ENCODE measurements at regions not wholly inside any gene's neighbourhood (a gene's known extent, or its start where the extent isn't known, plus 50 kb on each side); places are given as distances from the start of the nearest gene placed in this dataset.
"Not testable (repeated sequence)": the region's sequence is repeated elsewhere in the genome, so short reads cannot be mapped to it uniquely, and the experiment has no call there.

DNA sequence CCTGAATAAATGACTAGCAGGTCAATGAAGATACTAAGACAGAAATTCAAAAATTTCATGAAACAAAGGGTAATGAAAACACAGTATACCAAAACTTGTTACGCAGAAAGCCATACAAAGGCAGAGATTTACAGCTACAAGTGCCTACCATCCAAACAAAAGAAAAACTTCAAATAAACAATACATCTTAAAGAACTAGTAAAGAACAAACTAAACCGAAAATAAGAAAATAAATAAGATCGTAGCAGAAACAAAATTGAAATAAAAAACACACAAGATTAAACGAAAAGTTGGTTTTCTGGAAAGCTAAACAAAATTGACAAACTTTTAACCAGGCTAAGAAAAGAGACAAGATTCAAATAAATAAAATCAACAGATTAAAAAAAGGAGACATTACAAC, 51.5 kb downstream of the VPREB1 start:
- DNase-seq: not testable (repeated sequence)

DNA sequence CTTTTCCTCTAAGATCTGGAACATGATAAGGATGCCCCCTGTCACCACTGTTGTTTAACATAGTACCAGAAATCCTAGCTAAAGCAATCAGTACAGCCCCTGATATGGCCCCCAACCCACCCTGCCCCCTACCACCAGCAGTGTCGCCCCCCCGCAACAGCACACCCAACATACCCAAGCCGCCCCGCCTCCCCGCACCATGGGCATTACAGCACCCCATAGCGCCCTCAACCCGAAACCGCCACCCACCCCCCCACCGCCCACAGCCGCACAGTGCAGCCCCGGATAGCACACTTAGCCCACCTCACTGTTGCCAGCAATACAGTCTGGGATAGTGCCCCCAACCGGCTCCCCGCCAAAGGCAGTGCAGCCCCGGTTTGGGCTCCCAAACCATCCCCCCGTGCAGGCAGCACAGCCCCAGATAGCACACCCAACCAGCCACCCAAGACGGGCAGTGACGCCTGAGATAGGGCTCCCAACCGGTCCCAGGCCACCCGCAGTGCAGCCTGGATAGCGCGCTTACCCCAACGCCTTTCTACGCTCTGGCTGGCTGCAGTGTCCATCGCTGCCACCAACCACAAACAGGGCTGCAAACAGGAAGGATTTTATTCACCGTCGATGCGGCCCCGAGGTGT, 52.7 kb downstream of the VPREB1 start:
- DNase-seq: peak in 1 of 58 donors; percentile 11

DNA sequence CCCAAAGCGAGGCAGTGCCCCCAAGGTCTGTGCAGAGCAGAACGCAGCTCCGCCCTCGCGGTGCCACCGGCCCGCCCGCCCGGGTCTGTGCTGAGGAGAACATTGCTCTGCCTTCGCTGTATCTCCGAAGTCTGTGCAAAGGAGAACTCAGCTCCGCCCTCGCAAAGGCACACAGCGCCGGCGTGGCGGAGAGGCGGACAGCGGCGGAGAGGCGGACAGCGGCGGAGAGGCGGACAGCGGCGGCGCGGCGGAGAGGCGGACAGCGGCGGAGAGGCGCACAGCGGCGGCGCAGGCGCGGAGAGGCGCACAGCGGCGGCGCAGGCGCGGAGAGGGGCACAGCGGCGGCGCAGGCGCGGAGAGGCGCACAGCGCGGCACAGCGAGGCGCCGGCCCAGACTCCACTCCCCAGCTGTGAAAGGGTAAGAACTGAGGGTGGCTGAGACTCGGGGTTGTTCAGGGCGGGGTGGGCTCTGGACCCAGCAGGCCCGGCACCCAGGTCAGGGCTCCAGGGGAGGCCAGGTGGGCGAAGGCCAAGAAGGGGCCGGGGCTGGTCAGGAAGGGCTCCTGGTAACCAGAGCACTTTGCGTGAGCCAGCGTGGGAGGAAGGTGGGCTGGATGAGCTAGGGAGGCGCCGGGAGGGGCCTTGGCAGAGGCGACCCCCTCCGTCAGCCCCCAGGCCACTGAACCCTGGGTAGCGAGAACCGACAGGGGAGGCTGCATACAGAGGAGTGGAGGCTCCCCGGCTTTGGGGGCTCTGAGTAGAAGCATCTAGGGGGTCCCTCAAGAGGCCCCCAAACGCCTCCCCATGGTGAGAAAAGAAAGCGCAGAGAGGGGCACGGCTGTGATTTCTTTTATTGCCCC, 53.4 kb downstream of the VPREB1 start:
- DNase-seq: peak in 45 of 58 donors; percentile 11 to 76 (median 48)

DNA sequence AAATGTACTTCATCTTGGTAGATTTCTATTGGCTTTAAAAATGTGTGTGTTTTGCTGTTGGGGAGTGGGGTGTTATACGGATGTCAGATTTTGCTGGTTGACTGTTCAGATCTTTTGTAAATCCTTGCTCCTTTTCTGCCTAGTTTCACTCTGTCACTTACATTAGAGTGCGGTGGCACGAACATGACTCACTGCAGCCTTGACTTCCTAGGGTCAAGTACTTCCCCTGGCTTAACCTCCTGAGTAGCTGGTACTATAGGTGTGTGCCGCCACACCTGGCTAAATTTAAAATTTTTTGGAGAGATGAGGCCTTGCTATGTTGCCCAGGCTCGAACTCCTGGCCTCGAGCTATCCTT, 54.0 kb downstream of the VPREB1 start:
- DNase-seq: not testable (repeated sequence)

DNA sequence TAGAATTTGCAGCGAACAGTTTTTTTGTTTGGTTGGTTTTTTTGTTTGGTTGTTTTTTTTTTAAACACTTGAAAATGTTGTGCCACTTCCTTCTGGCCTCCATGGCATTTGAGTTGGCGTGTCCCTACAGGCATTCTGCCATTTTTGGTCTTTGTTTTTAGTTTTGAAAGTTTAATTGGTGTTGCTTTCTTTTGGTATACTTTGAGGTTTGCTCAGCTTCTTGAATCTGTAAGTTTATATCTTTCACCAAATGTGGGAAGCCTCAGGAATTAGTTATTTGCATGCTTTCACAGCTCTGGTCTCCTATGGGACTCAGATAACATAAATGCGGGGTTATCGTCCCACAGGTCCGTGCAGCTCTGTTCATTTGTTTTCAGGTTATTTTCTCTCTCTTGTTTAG, 55.9 kb downstream of the VPREB1 start:
- DNase-seq: not testable (repeated sequence)

DNA sequence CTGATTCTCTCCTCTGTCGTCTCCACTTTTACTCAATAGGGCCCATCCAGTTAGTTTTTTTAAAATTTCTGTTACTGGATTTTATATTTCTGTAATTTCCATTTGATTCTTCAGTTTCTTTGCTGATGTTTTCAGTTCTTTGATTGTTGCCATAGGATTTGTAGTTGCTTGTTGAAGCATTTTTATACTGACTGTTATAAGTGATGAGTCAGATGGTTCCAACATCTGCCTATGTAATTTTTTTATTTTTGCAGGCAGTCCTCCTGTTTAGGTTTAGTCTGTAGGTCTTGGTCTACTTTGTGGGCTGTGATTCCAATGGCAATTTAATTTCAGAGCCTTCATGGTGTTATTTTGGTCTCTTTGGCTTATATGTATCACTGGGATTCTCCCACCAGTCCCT, 56.4 kb downstream of the VPREB1 start:
- DNase-seq: not testable (repeated sequence)

DNA sequence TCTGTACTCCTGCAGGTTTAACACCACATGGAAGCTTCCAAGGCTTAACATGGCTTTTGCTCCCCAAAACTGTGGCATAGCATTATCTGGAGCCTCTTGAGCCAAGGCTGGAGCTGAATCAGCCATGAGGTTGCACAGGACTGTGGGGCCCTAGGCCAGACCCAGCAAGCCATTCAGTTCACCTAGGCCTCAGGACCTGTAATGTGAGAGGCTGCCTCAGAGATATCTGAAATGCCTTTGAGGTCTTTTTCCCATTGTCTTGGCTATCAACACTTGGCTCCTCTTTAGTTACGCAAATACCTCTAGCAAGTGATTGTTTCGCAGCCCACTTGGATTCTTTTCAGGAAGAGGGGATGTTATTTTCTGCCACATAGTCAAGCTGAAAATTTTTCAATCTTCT, 72.0 kb downstream of the VPREB1 start:
- DNase-seq: no peak

DNA sequence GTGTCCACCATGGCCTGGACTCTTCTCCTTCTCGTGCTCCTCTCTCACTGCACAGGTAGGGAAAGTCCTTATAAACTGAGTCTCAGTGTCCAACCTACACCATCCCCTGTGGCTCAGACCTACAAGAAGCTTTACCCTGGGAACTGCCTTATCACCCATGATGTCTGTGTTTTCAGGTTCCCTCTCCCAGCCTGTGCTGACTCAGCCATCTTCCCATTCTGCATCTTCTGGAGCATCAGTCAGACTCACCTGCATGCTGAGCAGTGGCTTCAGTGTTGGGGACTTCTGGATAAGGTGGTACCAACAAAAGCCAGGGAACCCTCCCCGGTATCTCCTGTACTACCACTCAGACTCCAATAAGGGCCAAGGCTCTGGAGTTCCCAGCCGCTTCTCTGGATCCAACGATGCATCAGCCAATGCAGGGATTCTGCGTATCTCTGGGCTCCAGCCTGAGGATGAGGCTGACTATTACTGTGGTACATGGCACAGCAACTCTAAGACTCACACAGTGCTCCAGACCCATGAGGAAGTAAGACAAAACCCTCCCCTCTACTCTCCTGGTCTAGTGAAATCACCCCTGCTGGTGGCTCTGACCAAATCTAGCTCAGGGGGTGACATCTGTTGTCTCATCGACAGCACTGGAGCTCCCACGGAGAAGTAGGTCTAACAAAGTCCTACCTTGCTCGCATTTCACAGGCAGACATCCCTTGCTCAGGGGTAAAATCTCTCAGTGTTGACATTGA, 74.3 kb downstream of the VPREB1 start:
- DNase-seq: no peak

DNA sequence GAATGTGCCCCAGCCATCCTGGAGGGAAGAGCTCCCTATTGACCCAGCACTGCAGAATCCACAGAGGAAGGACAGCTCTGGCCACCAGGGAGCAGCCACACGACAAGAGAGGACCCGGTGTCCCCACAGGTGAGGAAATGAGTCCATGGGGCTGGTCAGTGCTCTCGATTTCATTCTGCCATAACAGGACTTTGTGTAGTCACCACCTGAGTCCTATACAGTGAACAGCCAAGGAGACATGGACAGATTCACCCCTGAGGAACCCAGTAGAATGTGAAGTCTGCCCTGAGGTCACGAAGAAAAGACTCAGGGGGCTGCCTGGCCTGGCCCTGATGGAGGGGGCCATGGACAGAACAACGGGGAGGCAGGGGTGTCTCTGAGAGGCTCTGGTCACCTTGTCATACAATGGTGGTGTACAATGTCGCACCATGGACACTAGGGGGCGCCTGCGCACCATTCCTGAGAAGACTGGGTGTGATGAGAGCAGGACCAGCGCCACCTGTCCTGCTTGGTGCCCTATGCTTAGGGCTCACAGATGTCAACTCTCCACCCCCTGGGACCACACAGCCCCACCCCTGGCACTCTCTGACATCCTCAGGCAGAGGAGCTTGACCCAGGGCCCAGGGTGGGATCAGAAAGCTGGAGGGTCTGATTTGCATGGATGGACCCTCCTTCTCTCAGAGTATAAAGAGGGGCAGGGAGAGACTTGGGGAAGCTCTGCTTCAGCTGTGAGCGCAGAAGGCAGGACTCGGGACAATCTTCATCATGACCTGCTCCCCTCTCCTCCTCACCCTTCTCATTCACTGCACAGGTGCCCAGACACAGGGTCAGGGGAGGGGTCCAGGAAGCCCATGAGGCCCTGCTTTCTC, 77.4 kb downstream of the VPREB1 start:
- peak in 45 of 58 donors; percentile 4 to 75 (median 29) for DNase-seq

DNA sequence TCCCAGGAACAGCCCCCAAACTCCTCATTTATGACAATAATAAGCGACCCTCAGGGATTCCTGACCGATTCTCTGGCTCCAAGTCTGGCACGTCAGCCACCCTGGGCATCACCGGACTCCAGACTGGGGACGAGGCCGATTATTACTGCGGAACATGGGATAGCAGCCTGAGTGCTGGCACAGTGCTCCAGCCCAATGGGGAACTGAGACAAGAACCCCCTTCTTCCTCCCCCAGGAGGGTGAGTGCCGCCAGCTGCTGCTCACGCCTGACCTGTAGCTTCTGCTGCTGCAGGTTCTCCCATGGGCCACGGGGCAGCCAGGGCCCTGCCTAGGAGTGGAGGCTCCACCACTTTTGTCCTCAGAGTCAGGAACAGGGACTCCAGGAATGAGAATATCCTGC, 78.2 kb downstream of the VPREB1 start:
- no peak for DNase-seq

DNA sequence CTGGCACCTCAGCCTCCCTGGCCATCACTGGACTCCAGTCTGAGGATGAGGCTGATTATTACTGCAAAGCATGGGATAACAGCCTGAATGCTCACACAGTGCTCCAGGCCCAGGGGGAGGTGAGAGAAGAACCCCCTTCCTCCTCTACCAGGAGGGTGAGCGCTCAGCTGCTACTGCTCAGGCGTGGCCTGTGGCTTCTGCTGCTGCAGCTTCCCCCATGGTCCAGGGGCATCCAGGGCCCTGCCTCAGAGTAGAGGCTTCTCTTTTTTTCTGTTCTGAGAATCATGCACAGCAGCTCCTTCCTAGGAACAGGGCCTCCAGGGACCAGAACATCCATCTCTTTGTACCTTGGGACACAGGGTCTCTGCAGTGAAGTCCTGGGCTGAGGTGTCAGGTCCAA, 83.1 kb downstream of the VPREB1 start:
- no peak for DNase-seq

DNA sequence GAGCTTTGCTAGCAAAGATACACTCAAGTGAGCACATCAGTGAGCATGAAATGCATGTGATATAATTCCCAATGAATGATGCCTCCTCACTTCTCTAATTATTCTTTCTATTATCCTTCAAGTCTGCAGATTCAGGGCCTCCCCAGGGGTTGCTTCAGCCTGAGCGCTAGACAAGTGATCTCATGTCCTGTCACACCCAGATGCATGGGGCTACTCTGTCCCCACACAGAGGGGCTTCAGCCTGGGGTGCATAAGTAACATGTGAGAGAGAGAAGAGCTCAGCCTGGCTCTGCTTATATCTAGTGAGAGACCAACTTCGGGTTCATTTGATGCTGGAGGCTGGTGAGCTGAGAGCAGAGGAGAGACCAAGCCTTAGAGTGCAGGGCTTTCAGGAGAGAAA, 85.2 kb downstream of the VPREB1 start:
- no peak for DNase-seq

DNA sequence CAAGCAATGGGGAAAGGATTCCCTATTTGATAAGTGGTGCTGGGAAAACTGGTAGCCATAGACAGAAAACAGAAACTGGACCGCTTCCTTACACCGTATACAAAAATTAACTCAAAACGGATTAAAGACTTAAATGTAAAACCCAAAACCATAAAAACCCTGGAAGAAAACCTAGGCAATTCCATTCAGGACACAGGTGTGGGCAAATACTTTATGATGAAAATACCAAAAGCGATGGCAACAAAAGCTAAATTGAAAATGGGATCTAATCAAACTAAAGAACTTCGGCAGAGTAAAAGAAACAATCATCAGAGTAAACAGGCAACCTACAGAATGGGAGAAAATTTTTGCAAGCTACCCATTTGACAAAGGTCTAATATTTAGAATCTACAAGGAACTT, 91.1 kb downstream of the VPREB1 start:
- DNase-seq: not testable (repeated sequence)

DNA sequence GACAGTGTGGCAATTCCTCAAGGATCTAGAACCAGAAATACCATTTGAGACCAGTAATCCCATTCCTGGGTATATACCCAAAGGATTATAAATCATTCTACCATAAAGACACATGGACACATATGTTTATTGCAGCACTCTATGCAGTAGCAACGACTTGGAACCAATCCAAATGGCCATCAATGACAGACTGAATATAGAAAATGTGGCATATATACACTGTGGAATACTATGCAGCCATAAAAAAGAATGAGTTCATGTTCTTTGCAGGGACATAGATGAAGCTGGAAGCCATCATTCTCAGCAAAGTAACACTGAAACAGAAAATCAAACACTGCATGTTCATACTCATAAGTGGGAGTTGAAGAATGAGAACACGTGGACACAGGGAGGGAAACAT, 91.7 kb downstream of the VPREB1 start:
- not testable (repeated sequence) for DNase-seq

DNA sequence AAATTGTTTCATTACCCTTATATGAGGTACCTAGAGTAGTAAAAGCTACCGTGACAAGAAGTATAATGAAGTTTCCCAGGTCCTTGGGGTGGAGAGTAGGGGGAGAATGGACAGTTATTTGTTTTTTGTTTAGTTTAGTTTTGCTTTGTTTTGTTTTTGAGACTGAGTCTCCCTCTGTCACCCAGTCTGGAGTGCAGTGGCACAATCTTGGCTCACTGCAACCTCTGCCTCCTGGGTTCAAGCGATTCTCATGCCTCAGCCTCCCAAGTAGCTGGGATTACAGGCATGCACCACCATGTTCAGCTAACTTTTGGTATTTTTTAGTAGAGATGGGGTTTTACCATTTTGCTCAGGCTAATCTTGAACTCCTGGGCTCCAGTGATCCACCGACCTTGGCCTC, 94.2 kb downstream of the VPREB1 start:
- not testable (repeated sequence) for DNase-seq

DNA sequence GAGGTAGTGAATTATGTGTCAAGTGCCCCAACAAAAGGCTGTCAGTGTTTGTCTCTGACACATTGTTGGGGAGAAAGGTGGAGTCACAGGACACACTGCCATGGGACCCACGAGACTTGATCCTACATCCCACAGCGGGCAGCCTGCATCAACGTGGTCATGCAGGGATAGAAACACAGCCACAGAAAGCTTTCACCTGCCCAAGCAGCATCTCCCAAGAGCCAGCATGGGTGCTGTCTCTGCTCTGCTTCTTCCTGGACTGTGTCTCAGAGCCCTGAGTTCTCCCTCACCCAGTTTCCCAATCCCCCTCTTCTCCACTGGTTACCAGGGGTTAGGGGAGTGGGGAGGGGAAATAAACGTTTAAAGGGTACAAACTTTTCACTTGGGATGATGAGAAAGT, 97.2 kb downstream of the VPREB1 start:
- DNase-seq: no peak

DNA sequence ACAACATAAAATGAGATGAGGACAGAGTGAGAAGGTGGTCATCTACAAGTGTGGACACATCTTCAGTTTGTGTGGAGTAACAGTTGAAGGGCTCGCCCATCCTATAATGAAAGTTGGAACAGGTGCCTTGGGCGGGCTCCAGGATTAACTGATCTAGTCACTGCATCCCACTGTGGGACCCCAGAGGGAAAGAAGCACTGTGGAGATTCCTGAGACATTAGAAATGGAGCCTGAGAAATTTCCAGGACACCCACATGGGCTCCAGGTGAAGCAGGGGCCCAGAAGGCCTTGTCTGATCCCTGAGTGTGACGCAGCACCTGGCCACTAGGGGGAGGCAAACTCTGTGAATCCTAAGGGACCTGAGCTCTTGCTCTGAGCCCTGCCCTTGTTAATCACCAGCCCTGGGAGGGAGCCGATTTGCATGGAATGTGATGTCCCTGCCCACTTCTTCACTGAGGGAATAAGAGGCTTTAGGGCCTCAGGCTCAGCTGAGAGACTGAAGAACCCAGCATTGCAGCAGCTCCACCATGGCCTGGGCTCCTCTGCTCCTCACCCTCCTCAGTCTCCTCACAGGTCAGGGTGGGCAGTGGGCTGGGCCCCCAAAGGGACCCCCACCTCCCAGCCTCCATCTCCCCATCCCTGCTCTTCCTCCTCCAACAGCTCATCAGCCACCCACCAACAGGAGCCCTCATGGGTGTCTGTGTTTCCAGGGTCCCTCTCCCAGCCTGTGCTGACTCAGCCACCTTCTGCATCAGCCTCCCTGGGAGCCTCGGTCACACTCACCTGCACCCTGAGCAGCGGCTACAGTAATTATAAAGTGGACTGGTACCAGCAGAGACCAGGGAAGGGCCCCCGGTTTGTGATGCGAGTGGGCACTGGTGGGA, 98.4 kb downstream of the VPREB1 start:
- DNase-seq: peak in 3 of 58 donors; percentile 4 to 12 (median 8)

DNA sequence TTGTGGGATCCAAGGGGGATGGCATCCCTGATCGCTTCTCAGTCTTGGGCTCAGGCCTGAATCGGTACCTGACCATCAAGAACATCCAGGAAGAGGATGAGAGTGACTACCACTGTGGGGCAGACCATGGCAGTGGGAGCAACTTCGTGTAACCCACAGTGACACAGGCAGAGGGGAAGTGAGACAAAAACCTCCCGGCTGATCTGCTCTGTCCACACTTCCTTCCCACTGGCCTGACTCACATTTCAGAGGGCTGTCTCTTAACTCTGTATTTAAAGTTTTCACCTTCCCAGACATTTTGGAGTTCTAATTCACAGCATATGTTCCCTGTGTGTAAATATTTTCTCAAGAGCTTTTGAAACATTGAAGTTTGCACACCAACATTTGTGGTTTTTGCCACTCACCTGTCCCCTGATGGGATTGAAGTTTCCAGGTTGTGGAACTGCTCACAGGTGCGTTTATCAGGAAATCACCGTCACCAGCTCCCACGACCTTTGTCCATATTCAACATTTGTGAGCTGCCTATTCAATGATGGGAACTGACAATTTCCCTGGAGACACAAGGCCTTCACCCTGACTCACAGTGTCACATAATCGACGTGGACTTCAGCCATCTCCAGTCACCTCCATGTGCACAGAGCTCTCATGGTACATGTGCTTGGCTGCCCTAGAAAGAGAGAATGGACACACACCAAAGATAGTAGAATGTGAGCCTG, 99.2 kb downstream of the VPREB1 start:
- DNase-seq: no peak

DNA sequence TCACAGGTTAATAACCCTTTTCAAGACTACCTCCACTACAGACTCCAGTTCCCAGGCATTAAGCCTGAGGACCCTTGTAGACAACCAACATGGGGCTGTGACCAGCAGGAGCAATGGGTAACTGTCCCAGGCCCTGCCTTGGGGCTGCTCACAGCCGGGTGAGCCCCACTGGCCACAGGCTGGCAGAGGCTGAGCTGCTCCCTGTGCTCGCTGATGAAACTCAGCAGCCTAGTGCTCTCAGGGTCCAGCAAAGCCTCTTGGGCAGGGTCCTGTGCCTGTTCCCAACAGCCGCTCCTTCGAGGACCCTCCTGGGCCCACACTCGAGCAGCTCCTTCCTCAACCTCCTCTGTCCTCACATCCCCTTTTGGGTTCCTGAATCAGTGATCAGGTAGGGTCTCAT, 99.8 kb downstream of the VPREB1 start:
- DNase-seq: no peak
